ENCODE measurements at regions not wholly inside any gene's neighbourhood (a gene's known extent, or its start where the extent isn't known, plus 50 kb on each side); places are given as distances from the start of the nearest gene placed in this dataset.

GRCh38 chr2:144333143-144333555, 186.8 kb downstream of the ZEB2 start:
- no TSS peak for BruUV-seq (replicated peaks)
- no peak for ATAC-seq
- peak overlapping the region; percentile 41; the same call in 1 of the 2 replicates for H3K27ac ChIP-seq (ENCODE audit: low read length)
- H3K27me3 ChIP-seq (ENCODE audit: low read length), result no peaks in the 10 kb centered on the region
- H3K4me2 ChIP-seq (ENCODE audit: low read length), result peak overlapping the region; percentile 90
- no peaks in the 10 kb centered on the region for H4K20me1 ChIP-seq (ENCODE audit: low read length)
- H3K79me2 ChIP-seq (ENCODE audit: low read length), result peaks cover 34% of the 10 kb centered on the region
- H3K36me3 ChIP-seq (ENCODE audit: low read depth, low read length), result no peaks in the 10 kb centered on the region
- H3K4me1 ChIP-seq (ENCODE audit: insufficient read depth, low read length), result peaks cover 17% of the 10 kb centered on the region
- no peak for DNase-seq
- H3F3A ChIP-seq (ENCODE audit: low read length, unreplicated experiment), result no peaks in the 10 kb centered on the region
- peak overlapping the region; percentile 72 for H3K9ac ChIP-seq (ENCODE audit: low read length)
- no peaks in the 10 kb centered on the region for H3K9me2 ChIP-seq (replicated peaks; ENCODE audit: low read length)
- intact Hi-C loops (cut with micrococcal nuclease), result loop anchor here (5.0 to 10.0 kb wide), 6 partner anchors 102 to 332 kb away; no protein-coding TSS in a partner anchor
- H3K4me3 ChIP-seq (ENCODE audit: low read length), result peak overlapping the region; percentile 67
- TF ChIP-seq EZH2phosphoT487 (IDR thresholded peaks at IDR 0.05; ENCODE audit: borderline replicate concordance, low read length) (no peak), EZH2 (IDR thresholded peaks at IDR 0.05; ENCODE audit: low read length, unreplicated experiment) (no peak), CTCF (conservative IDR thresholded peaks at IDR 0.05; ENCODE audit: low read depth, low read length) (no peak)
- no peaks in the 10 kb centered on the region for H3K9me3 ChIP-seq (ENCODE audit: low read length)
- H2AFZ ChIP-seq (ENCODE audit: low read length), result peak overlapping the region; percentile 99
- POLR2A ChIA-PET (ENCODE audit: unreplicated experiment), result no interaction called here
- CTCF ChIA-PET, result no interaction called here

GRCh38 chr2:144332356-144333142, 187.4 kb downstream of the ZEB2 start:
- DNase-seq (peak; percentile 94), ATAC-seq (peak; percentile 88)
- peaks cover 17% of the 10 kb centered on the region for H3K4me1 ChIP-seq (ENCODE audit: insufficient read depth, low read length)
- ChIA-PET CTCF (no interaction called here), POLR2A (ENCODE audit: unreplicated experiment) (interaction anchor here (0.6 to 1.0 kb wide), 2 partner anchors 11 to 610 kb away, joined by 4 to 5 read pairs; no protein-coding TSS in a partner anchor)
- H2AFZ ChIP-seq (ENCODE audit: low read length), result peak overlapping the region; percentile 99
- no TSS peak for BruUV-seq (replicated peaks)
- H3K36me3 ChIP-seq (ENCODE audit: low read depth, low read length), result no peaks in the 10 kb centered on the region
- H3K79me2 ChIP-seq (ENCODE audit: low read length), result peaks cover 34% of the 10 kb centered on the region
- TF ChIP-seq EZH2 (IDR thresholded peaks at IDR 0.05; ENCODE audit: low read length, unreplicated experiment) (no peak), EZH2phosphoT487 (IDR thresholded peaks at IDR 0.05; ENCODE audit: borderline replicate concordance, low read length) (no peak)
- H3K27me3 ChIP-seq (ENCODE audit: low read length), result no peaks in the 10 kb centered on the region
- H3K4me2 ChIP-seq (ENCODE audit: low read length), result peak overlapping the region; percentile 90
- H3K27ac ChIP-seq (ENCODE audit: low read length), result peak overlapping the region; percentile 71
- no peaks in the 10 kb centered on the region for H3K9me2 ChIP-seq (replicated peaks; ENCODE audit: low read length)
- no peaks in the 10 kb centered on the region for H3F3A ChIP-seq (ENCODE audit: low read length, unreplicated experiment)
- peak overlapping the region; percentile 87 for H3K9ac ChIP-seq (ENCODE audit: low read length)
- intact Hi-C loops (cut with micrococcal nuclease), result loop anchor here (5.0 to 10.0 kb wide), 6 partner anchors 102 to 332 kb away; no protein-coding TSS in a partner anchor
- peak overlapping the region; percentile 87 for H3K4me3 ChIP-seq (ENCODE audit: low read length)
- H3K9me3 ChIP-seq (ENCODE audit: low read length), result no peaks in the 10 kb centered on the region
- no peaks in the 10 kb centered on the region for H4K20me1 ChIP-seq (ENCODE audit: low read length)

- peaks cover 17% of the 10 kb centered on the region for H3K4me1 ChIP-seq (ENCODE audit: insufficient read depth, low read length)
These were observed 188.1 kb downstream of the ZEB2 start for GRCh38 chr2:144331674-144332355.

More at GRCh38 chr2:144331674-144332355, 188.1 kb downstream of the ZEB2 start:
- H2AFZ ChIP-seq (ENCODE audit: low read length), result peak overlapping the region; percentile 76
- peak overlapping the region; percentile 87 for H3K9ac ChIP-seq (ENCODE audit: low read length)
- no peaks in the 10 kb centered on the region for H4K20me1 ChIP-seq (ENCODE audit: low read length)
- peak overlapping the region; percentile 86 for H3K4me2 ChIP-seq (ENCODE audit: low read length)
- peak overlapping the region; percentile 87 for H3K4me3 ChIP-seq (ENCODE audit: low read length)
- no peaks in the 10 kb centered on the region for H3K27me3 ChIP-seq (ENCODE audit: low read length)
- H3K79me2 ChIP-seq (ENCODE audit: low read length), result peaks cover 34% of the 10 kb centered on the region
- no peaks in the 10 kb centered on the region for H3K36me3 ChIP-seq (ENCODE audit: low read depth, low read length)
- BruUV-seq (replicated peaks), result no TSS peak
- intact Hi-C loops (cut with micrococcal nuclease), result loop anchor here (5.0 to 10.0 kb wide), 6 partner anchors 103 to 333 kb away; no protein-coding TSS in a partner anchor
- DNase-seq (no peak), ATAC-seq (peak; percentile 72)
- ChIA-PET CTCF (interaction anchor here (0.5 kb wide), 1 partner anchor 401 kb away, joined by 3 read pairs; no protein-coding TSS in a partner anchor), POLR2A (ENCODE audit: unreplicated experiment) (interaction anchor here (0.6 to 1.0 kb wide), 2 partner anchors 11 to 610 kb away, joined by 4 to 5 read pairs; no protein-coding TSS in a partner anchor)
- peak; percentile 33; the same call in 1 of the 2 replicates for TF ChIP-seq CTCF (conservative IDR thresholded peaks at IDR 0.05; ENCODE audit: low read depth, low read length)
- TF ChIP-seq EZH2 (IDR thresholded peaks at IDR 0.05; ENCODE audit: low read length, unreplicated experiment), result no peak
- no peaks in the 10 kb centered on the region for H3F3A ChIP-seq (ENCODE audit: low read length, unreplicated experiment)
- peak overlapping the region; percentile 71 for H3K27ac ChIP-seq (ENCODE audit: low read length)
- H3K9me2 ChIP-seq (replicated peaks; ENCODE audit: low read length), result no peaks in the 10 kb centered on the region
- H3K9me3 ChIP-seq (ENCODE audit: low read length), result no peaks in the 10 kb centered on the region

Data from PC-3 (cell line).